ENCODE measurements at regions not wholly inside any gene's neighbourhood (a gene's known extent, or its start where the extent isn't known, plus 50 kb on each side); places are given as distances from the start of the nearest gene placed in this dataset.

DNA sequence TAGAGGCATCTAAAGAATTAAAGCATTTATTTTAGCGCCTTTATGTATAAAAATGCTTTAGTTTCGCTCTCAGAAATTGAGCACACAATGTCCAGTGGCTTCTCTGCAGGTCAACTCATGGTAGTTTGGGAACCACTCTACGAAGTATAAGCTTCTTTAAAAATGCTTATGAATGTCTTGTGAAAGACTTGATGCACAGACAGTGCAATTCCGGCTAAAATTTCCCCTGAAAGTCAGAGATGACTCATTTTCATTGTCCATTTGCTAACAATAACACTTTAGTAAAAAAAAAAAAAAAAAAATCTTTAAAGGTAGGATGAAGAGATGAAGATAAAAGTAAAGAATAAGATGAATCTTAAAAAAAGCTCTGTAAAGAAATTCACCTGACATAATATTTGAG, 117.2 kb downstream of the PDHA2 start:
- no peak for TF ChIP-seq ZBTB7A (IDR thresholded peaks at IDR 0.05; ENCODE audit: low read depth)

GRCh38 chr4:95957759-95958158, 117.9 kb downstream of the PDHA2 start:
- no peak for TF ChIP-seq CREB1 (IDR thresholded peaks at IDR 0.05; ENCODE audit: low read depth)
- no peak for TF ChIP-seq CEBPB (IDR thresholded peaks at IDR 0.05)
- TF ChIP-seq EP300 (IDR thresholded peaks at IDR 0.05; ENCODE audit: borderline replicate concordance) = no peak
- no peak for TF ChIP-seq RAD21 (IDR thresholded peaks at IDR 0.05; ENCODE audit: low read depth)
- TF ChIP-seq, protein P1, sequence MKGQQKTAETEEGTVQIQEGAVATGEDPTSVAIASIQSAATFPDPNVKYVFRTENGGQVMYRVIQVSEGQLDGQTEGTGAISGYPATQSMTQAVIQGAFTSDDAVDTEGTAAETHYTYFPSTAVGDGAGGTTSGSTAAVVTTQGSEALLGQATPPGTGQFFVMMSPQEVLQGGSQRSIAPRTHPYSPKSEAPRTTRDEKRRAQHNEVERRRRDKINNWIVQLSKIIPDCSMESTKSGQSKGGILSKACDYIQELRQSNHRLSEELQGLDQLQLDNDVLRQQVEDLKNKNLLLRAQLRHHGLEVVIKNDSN (IDR thresholded peaks at IDR 0.05) = no peak
- no peak for TF ChIP-seq NFIC (IDR thresholded peaks at IDR 0.05)
- TF ChIP-seq YY1 (IDR thresholded peaks at IDR 0.05; ENCODE audit: low read depth) = no peak
- TF ChIP-seq FOXM1 (IDR thresholded peaks at IDR 0.05; ENCODE audit: borderline replicate concordance, low read depth) = no peak
- no peak for TF ChIP-seq REST (IDR thresholded peaks at IDR 0.05; ENCODE audit: low read depth)
- no peak for TF ChIP-seq MAX (IDR thresholded peaks at IDR 0.05)
- TF ChIP-seq TEAD4 (IDR thresholded peaks at IDR 0.05) = no peak
- TF ChIP-seq TAF1 (IDR thresholded peaks at IDR 0.05; ENCODE audit: low read depth) = no peak
- TF ChIP-seq ZBTB7A (IDR thresholded peaks at IDR 0.05; ENCODE audit: low read depth) = no peak
- TF ChIP-seq TCF12 (IDR thresholded peaks at IDR 0.05; ENCODE audit: low read depth) = no peak
- TF ChIP-seq EGR1 (IDR thresholded peaks at IDR 0.05) = no peak

- TF ChIP-seq, protein P1 (IDR thresholded peaks at IDR 0.05) = no peak
- no peak for TF ChIP-seq MAX (IDR thresholded peaks at IDR 0.05)
Observed at GRCh38 chr4:95959182-95959581, 119.3 kb downstream of the PDHA2 start.

DNA sequence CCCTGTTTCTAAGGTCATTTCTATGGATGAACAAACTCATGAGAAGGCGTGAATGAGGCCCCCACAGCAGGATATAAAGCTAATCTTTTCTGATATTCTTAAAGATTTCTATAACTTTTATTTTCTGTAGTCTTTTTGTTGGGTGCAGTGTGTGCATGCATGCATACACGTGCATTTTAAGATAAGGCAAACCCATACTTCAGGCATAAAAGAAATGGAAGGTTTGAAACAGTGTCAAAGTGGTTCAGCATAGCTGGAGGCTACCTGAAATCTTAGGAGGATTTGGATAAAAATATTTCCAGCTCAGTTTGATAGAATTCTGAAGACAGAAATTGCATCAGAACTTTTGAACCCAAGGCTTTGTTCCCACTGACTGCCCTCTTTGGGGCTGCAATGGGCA, 119.7 kb downstream of the PDHA2 start:
- no peak for TF ChIP-seq TAF1 (IDR thresholded peaks at IDR 0.05; ENCODE audit: low read depth)
- TF ChIP-seq YY1 (IDR thresholded peaks at IDR 0.05; ENCODE audit: low read depth) = no peak
- TF ChIP-seq TEAD4 (IDR thresholded peaks at IDR 0.05) = no peak
- TF ChIP-seq ZBTB7A (IDR thresholded peaks at IDR 0.05; ENCODE audit: low read depth) = no peak
- no peak for TF ChIP-seq MAX (IDR thresholded peaks at IDR 0.05)
- no peak for TF ChIP-seq CEBPB (IDR thresholded peaks at IDR 0.05)
- no peak for TF ChIP-seq REST (IDR thresholded peaks at IDR 0.05; ENCODE audit: low read depth)
- no peak for TF ChIP-seq EP300 (IDR thresholded peaks at IDR 0.05; ENCODE audit: borderline replicate concordance)
- no peak for TF ChIP-seq RAD21 (IDR thresholded peaks at IDR 0.05; ENCODE audit: low read depth)

GRCh38 chr4:95963456-95963855, 123.6 kb downstream of the PDHA2 start:
- TF ChIP-seq EP300 (IDR thresholded peaks at IDR 0.05; ENCODE audit: borderline replicate concordance) = peak; percentile 20; the same call in 1 of the 2 replicates
- TF ChIP-seq TEAD4 (IDR thresholded peaks at IDR 0.05) = no peak
- no peak for TF ChIP-seq ZBTB7A (IDR thresholded peaks at IDR 0.05; ENCODE audit: low read depth)
- no peak for TF ChIP-seq EGR1 (IDR thresholded peaks at IDR 0.05)
- no peak for TF ChIP-seq CREB1 (IDR thresholded peaks at IDR 0.05; ENCODE audit: low read depth)

GRCh38 chr4:95979961-95980876, 140.3 kb downstream of the PDHA2 start:
- TF ChIP-seq REST (IDR thresholded peaks at IDR 0.05; ENCODE audit: low read depth) = no peak
- TF ChIP-seq TEAD4 (IDR thresholded peaks at IDR 0.05) = no peak
- no peak for TF ChIP-seq TAF1 (IDR thresholded peaks at IDR 0.05; ENCODE audit: low read depth)
- no peak for TF ChIP-seq CREB1 (IDR thresholded peaks at IDR 0.05; ENCODE audit: low read depth)
- TF ChIP-seq TCF12 (IDR thresholded peaks at IDR 0.05; ENCODE audit: low read depth) = no peak
- TF ChIP-seq NFIC (IDR thresholded peaks at IDR 0.05) = no peak

All from Ishikawa (cell line).